CD4-positive, alpha-beta memory T cell (primary cell): ENCODE measurements at regions not wholly inside any gene's neighbourhood (a gene's known extent, or its start where the extent isn't known, plus 50 kb on each side); places are given as distances from the start of the nearest gene placed in this dataset.
"Not testable (repeated sequence)": the region's sequence is repeated elsewhere in the genome, so short reads cannot be mapped to it uniquely, and the experiment has no call there.

Source experiments
- CTCF ChIA-PET: fragments of 350-600 bp; sonication (Branson Sonifier 250); formaldehyde crosslinking; loops from one replicate; lab custom pipeline; 2021; ENCODE audit warnings: inconsistent platforms; ENCODE audit not compliant: partially characterized antibody; lab: Charles Lee
- POLR2A ChIA-PET: fragments of 350-600 bp; sonication (Branson Sonifier 250); formaldehyde crosslinking; loops from one replicate; lab custom pipeline; 2021; ENCODE audit not compliant: partially characterized antibody; lab: Charles Lee
- DNase-seq, 5 donors: peaks; one replicate each; pipeline versions ENCODE4 v3.0.0 to v3.0.0-alpha.2; 2020 to 2022; ENCODE audit warnings: mixed read lengths in 1 of 5
- H3K27ac ChIP-seq: one replicate; pipeline ENCODE4 v1.7.0; 2013; ENCODE audit warnings: low read depth, low read length
- H3K27me3 ChIP-seq: 2 replicates; pipeline ENCODE4 v1.7.0; 2013; ENCODE audit warnings: mild to moderate bottlenecking, low read length, moderate library complexity; ENCODE audit not compliant: insufficient read depth
- H3K36me3 ChIP-seq: 2 replicates; pipeline ENCODE4 v1.7.0; 2013; ENCODE audit warnings: mild to moderate bottlenecking, low read length, moderate library complexity; ENCODE audit not compliant: insufficient read depth
- H3K4me1 ChIP-seq: 2 replicates; pipeline ENCODE4 v1.7.0; 2013; ENCODE audit warnings: mild to moderate bottlenecking, low read length, moderate library complexity; ENCODE audit not compliant: insufficient read depth
- H3K4me3 ChIP-seq, 2 donors: one replicate each; pipeline ENCODE4 v1.7.0; 2013; ENCODE audit warnings: low read length in 2 of 2, mild to moderate bottlenecking in 1 of 2
- H3K9me3 ChIP-seq, 2 donors: one replicate each; pipeline ENCODE4 v1.7.0; 2013; ENCODE audit warnings: low read length in 2 of 2, control low read depth in 1 of 2; ENCODE audit not compliant: control insufficient read depth in 1 of 2
- H3K27ac Mint-ChIP-seq, 7 donors: one replicate each; pipeline ENCODE4 v1.8.0; 2020 to 2021; ENCODE audit warnings: mixed read lengths in 7 of 7, mild to moderate bottlenecking in 6 of 7, inconsistent platforms in 3 of 7, moderate library complexity in 3 of 7
- H3K27me3 Mint-ChIP-seq, 2 donors: one replicate each; pipeline ENCODE4 v1.8.0; 2020 to 2021; ENCODE audit warnings: mixed read lengths in 2 of 2
- H3K36me3 Mint-ChIP-seq, 2 donors: one replicate each; pipeline ENCODE4 v1.8.0; 2020 to 2021; ENCODE audit warnings: mixed read lengths in 2 of 2, inconsistent platforms in 1 of 2, mild to moderate bottlenecking in 1 of 2
- H3K4me1 Mint-ChIP-seq, 4 donors: one replicate each; pipeline ENCODE4 v1.8.0; 2020 to 2021; ENCODE audit warnings: mixed read lengths in 4 of 4, mild to moderate bottlenecking in 1 of 4
- H3K4me3 Mint-ChIP-seq, 8 donors: one replicate each; pipeline ENCODE4 v1.8.0; 2020 to 2021; ENCODE audit warnings: mixed read lengths in 8 of 8, mild to moderate bottlenecking in 7 of 8, moderate library complexity in 6 of 8, inconsistent platforms in 3 of 8
- H3K9me3 Mint-ChIP-seq, 8 donors: one replicate each; pipeline ENCODE4 v1.8.0; 2020 to 2021; ENCODE audit warnings: mixed read lengths in 8 of 8, mild to moderate bottlenecking in 5 of 8, inconsistent platforms in 3 of 8, moderate library complexity in 1 of 8
- intact Hi-C: fragments of 100-400 bp; cut with micrococcal nuclease; formaldehyde crosslinking; loops from one replicate; pipeline ENCODE4 v1.15.1; 2023

DNA sequence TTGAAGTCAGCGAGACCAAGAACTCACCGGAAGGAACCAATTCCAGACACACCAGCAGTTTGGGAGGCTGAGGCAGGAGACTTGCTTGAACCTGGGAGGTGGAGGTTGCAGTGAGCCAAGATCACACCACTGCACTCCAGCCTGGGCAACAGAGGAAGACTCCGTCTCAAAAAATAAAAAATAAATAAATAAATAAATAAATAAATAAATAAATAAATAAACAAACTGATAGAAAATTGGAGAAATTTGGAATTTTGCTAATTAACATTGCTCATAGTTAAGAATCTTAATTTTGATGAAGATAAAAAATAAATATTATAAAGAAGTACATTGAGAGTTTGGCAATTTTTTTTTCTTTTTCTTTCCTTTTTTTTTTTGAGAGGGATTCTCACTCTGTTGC lies 1216.2 kb downstream of the TECRL start:
- H3K36me3 ChIP-seq, DNase-seq, H3K4me3 Mint-ChIP-seq, intact Hi-C loops, POLR2A ChIA-PET, H3K4me3 ChIP-seq, CTCF ChIA-PET, H3K27ac Mint-ChIP-seq, H3K4me1 ChIP-seq, H3K9me3 ChIP-seq, H3K36me3 Mint-ChIP-seq, H3K27ac ChIP-seq, H3K4me1 Mint-ChIP-seq, H3K27me3 Mint-ChIP-seq, H3K27me3 ChIP-seq: not testable (repeated sequence)
- peaks cover 0 to 29% (median 11%) of the 10 kb centered on the region in 8 donors for H3K9me3 Mint-ChIP-seq

DNA sequence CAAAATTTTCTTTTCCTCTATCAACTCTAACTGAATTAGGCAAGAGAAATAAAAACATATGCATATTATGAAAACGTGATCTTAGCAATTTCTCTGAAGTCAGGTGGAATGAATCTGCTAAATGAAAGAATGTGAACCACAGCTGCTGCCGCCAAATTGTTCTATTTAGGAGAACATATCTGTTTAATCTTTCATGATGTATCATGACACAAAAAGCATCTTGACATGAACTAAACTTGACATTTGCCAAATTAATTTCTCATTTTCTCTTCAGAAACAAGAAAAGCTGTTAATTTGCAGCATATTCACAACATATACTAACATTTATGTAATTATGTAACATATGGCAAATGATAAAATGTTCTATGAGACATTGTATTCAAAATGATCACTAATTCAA lies 1237.9 kb downstream of the TECRL start:
- H3K27me3 ChIP-seq: no peaks in the 10 kb centered on the region
- no peak for DNase-seq
- no peak overlapping the region for H3K27ac ChIP-seq
- no peaks in the 10 kb centered on the region for H3K4me1 Mint-ChIP-seq
- no peaks in the 10 kb centered on the region for H3K36me3 ChIP-seq
- intact Hi-C loops: no loop called here
- POLR2A ChIA-PET: no interaction called here
- H3K36me3 Mint-ChIP-seq: no peaks in the 10 kb centered on the region
- no peaks in the 10 kb centered on the region for H3K9me3 ChIP-seq
- H3K27ac Mint-ChIP-seq: no peak overlapping the region
- no peaks in the 10 kb centered on the region for H3K4me1 ChIP-seq
- no peak overlapping the region for H3K4me3 ChIP-seq
- H3K4me3 Mint-ChIP-seq: no peak overlapping the region
- CTCF ChIA-PET: no interaction called here
- H3K27me3 Mint-ChIP-seq: no peaks in the 10 kb centered on the region
- H3K9me3 Mint-ChIP-seq: peaks cover 3 to 17% (median 11%) of the 10 kb centered on the region in 8 donors

DNA sequence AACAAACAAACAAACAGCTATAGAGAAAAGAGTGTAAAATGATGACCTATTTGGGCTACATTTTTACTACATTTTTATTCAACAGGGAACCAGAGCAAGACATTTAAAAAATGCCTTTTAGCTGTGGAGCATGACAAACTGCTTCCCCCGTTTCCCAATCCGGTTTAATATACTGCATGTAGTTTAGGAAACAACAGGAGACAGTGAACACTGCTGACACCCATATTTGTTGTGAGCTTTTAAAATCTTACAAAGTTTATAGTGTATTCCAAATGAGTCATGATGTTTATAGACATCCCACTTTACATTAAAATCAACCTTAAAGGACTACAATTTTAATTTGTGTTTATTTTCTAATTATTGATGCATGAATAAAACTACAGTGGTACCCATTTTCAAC lies 1238.3 kb downstream of the TECRL start:
- Histone ChIP-seq H3K36me3 (no peaks in the 10 kb centered on the region), H3K4me3 (no peak overlapping the region), H3K27me3 (no peaks in the 10 kb centered on the region), H3K27ac (no peak overlapping the region), H3K4me1 (no peaks in the 10 kb centered on the region), H3K9me3 (no peaks in the 10 kb centered on the region)
- Mint-ChIP-seq H3K27ac (no peak overlapping the region), H3K4me1 (no peaks in the 10 kb centered on the region), H3K36me3 (no peaks in the 10 kb centered on the region), H3K27me3 (no peaks in the 10 kb centered on the region), H3K4me3 (no peak overlapping the region), H3K9me3 (peaks cover 3 to 21% (median 12%) of the 10 kb centered on the region in 8 donors)
- ChIA-PET CTCF (no interaction called here), POLR2A (no interaction called here)
- intact Hi-C loops: no loop called here
- no peak for DNase-seq

DNA sequence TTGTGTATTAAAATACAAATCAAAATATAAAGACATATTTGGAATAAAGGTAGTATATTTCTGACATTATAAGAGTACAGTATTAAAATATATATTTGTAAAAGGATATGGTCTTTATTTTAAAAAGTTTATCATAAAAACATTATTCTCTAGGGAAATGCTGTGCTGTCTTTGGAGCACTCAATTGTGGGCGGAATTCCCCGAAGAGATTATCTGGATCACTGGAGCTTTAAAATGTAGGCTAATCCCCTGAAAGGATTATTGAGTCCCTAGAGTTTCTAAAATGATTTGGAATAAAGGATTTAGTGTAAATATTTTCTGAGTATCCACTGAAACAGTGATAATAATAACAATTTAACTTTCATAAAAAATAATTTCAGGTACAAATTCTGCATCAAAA lies 1239.4 kb downstream of the TECRL start:
- H3K9me3 ChIP-seq: no peaks in the 10 kb centered on the region
- Mint-ChIP-seq H3K4me1 (no peaks in the 10 kb centered on the region), H3K27me3 (no peaks in the 10 kb centered on the region), H3K27ac (no peak overlapping the region), H3K36me3 (no peaks in the 10 kb centered on the region), H3K4me3 (no peak overlapping the region), H3K9me3 (peaks cover 5 to 25% (median 14%) of the 10 kb centered on the region in 8 donors)
- ChIA-PET POLR2A (no interaction called here), CTCF (no interaction called here)
- DNase-seq: no peak
- no peaks in the 10 kb centered on the region for H3K4me1 ChIP-seq
- no peaks in the 10 kb centered on the region for H3K36me3 ChIP-seq
- intact Hi-C loops: no loop called here
- H3K4me3 ChIP-seq: no peak overlapping the region
- H3K27ac ChIP-seq: no peak overlapping the region
- H3K27me3 ChIP-seq: no peaks in the 10 kb centered on the region

DNA sequence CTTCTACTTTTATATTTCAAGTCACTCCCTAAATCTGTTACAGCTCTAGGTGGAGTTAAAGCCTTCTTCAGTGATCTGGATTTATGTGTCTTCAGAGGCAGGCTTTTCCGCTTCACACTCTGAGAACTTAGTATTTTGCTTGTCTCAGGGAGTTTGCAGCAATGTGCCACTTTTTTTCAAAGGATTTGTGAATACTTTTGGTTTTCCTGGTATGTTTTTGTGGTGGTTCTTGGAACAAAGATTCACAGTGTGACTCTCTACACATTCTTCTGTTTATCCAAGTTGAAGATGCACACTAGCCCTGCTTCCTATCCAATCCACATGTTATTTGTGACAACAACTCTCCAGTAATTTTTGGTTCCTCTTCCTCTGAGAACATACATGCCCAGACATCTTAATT lies 1253.7 kb downstream of the TECRL start:
- Histone ChIP-seq H3K4me1 (no peaks in the 10 kb centered on the region), H3K36me3 (no peaks in the 10 kb centered on the region), H3K27ac (no peak overlapping the region), H3K9me3 (peaks cover 0 to 5% of the 10 kb centered on the region in 2 donors), H3K4me3 (no peak overlapping the region), H3K27me3 (no peaks in the 10 kb centered on the region)
- Mint-ChIP-seq H3K27me3 (no peaks in the 10 kb centered on the region), H3K9me3 (peaks cover 0 to 42% (median 15%) of the 10 kb centered on the region in 8 donors), H3K4me1 (no peaks in the 10 kb centered on the region), H3K4me3 (no peak overlapping the region), H3K27ac (no peak overlapping the region), H3K36me3 (no peaks in the 10 kb centered on the region)
- ChIA-PET CTCF (no interaction called here), POLR2A (no interaction called here)
- intact Hi-C loops: no loop called here
- no peak for DNase-seq

DNA sequence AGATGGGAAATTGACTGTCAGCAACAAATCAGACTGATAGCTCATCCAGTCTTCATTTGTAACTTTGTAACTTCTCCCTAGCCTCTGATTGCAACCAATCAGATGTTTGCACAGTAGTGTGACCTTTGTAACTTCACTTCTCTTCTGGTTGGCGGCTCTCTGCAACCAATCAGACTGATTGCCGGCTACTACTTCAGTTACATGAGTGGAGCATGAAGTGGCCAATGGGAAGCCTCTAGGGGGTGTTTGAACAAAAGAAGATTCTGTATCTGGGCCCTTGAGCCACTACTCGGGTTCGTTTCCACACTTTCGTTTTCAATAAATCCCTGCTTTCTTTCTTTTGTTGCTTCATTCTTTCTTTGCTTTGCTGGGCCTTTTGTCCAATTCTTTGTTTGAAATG lies 1285.8 kb downstream of the TECRL start:
- CTCF ChIA-PET: no interaction called here

GRCh38 chr4:63122955-63123354 lies 1286.3 kb downstream of the TECRL start:
- POLR2A ChIA-PET: no interaction called here
- no peak overlapping the region for H3K4me3 Mint-ChIP-seq

More for the DNA sequence above, 1285.8 kb downstream of the TECRL start:
- Mint-ChIP-seq H3K9me3 (peaks cover 0 to 22% (median 6%) of the 10 kb centered on the region in 8 donors), H3K4me3 (no peak overlapping the region), H3K27me3 (no peaks in the 10 kb centered on the region), H3K36me3 (no peaks in the 10 kb centered on the region), H3K4me1 (no peaks in the 10 kb centered on the region), H3K27ac (no peak overlapping the region)
- POLR2A ChIA-PET: no interaction called here
- Histone ChIP-seq H3K4me3 (no peak overlapping the region), H3K27me3 (no peaks in the 10 kb centered on the region), H3K9me3 (no peaks in the 10 kb centered on the region), H3K27ac (no peak overlapping the region), H3K36me3 (no peaks in the 10 kb centered on the region), H3K4me1 (no peaks in the 10 kb centered on the region)
- intact Hi-C loops: no loop called here
- no peak for DNase-seq

DNA sequence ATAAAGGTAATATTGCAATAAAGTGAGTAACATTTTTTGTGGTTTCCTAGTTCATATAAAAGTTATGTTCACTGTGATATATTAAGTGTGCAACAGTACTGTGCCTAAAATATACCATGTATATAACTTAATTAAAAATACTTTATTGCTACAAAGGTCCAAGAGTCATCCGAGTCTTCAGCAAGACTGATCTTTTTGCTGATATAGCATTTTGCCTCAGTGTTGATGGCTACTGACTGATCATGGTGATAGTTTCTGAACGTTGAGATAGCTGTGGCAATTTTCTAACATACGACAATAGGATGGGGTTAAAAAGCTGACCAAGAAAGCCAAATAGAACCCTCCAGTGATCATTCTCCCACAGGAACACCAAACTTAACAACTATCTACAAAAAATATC lies 1302.7 kb downstream of the TECRL start:
- no peaks in the 10 kb centered on the region for H3K4me1 Mint-ChIP-seq
- H3K36me3 Mint-ChIP-seq: no peaks in the 10 kb centered on the region
- H3K27me3 ChIP-seq: no peaks in the 10 kb centered on the region
- CTCF ChIA-PET: no interaction called here
- H3K9me3 Mint-ChIP-seq: peaks cover 3 to 34% (median 17%) of the 10 kb centered on the region in 8 donors
- H3K4me3 ChIP-seq: no peak overlapping the region
- H3K4me3 Mint-ChIP-seq: no peak overlapping the region
- DNase-seq: no peak
- H3K36me3 ChIP-seq: no peaks in the 10 kb centered on the region
- H3K27ac ChIP-seq: no peak overlapping the region
- no peaks in the 10 kb centered on the region for H3K4me1 ChIP-seq
- no peak overlapping the region for H3K27ac Mint-ChIP-seq
- H3K9me3 ChIP-seq: no peaks in the 10 kb centered on the region
- no peaks in the 10 kb centered on the region for H3K27me3 Mint-ChIP-seq
- intact Hi-C loops: no loop called here
- POLR2A ChIA-PET: no interaction called here

More at GRCh38 chr4:63122955-63123354, 1286.3 kb downstream of the TECRL start:
- Histone ChIP-seq H3K4me1 (no peaks in the 10 kb centered on the region), H3K4me3 (no peak overlapping the region), H3K36me3 (no peaks in the 10 kb centered on the region), H3K9me3 (no peaks in the 10 kb centered on the region), H3K27me3 (no peaks in the 10 kb centered on the region), H3K27ac (no peak overlapping the region)
- Mint-ChIP-seq H3K9me3 (peaks cover 0 to 19% (median 8%) of the 10 kb centered on the region in 8 donors), H3K36me3 (no peaks in the 10 kb centered on the region), H3K27me3 (no peaks in the 10 kb centered on the region), H3K4me1 (no peaks in the 10 kb centered on the region), H3K27ac (no peak overlapping the region)
- intact Hi-C loops: no loop called here
- CTCF ChIA-PET: no interaction called here
- no peak for DNase-seq
